ENCODE measurements at regions not wholly inside any gene's neighbourhood (a gene's known extent, or its start where the extent isn't known, plus 50 kb on each side); places are given as distances from the start of the nearest gene placed in this dataset.

GRCh38 chr4:11228530-11228929, 200.2 kb downstream of the HS3ST1 start:
- no peak overlapping the region for H3K9ac ChIP-seq (ENCODE audit: low read length)
- BruUV-seq (replicated peaks), result no TSS peak
- ChIA-PET CTCF (no interaction called here), RAD21 (ENCODE audit: low non-redundant PET in 1 of 2, low total read pairs in 2 of 2, uncharacterized antibody in 2 of 2, unreplicated experiment in 2 of 2) (no interaction called here), POLR2A (no interaction called here)
- no peaks in the 10 kb centered on the region for H3K9me3 ChIP-seq (ENCODE audit: control insufficient read depth in 1 of 2, insufficient read depth in 1 of 2, low read depth in 1 of 2, low read length in 2 of 2)
- H3K4me3 ChIP-seq (replicated peaks in 1 of 2; ENCODE audit: low read depth in 1 of 2, low read length in 2 of 2), result no peak overlapping the region
- no peaks in the 10 kb centered on the region for H3K36me3 ChIP-seq (ENCODE audit: control insufficient read depth in 1 of 2, insufficient read depth in 2 of 2, low read length in 2 of 2)
- H3K4me1 ChIP-seq (ENCODE audit: control insufficient read depth in 1 of 2, insufficient read depth in 2 of 2, low read length in 2 of 2), result peaks cover 0 to 4% of the 10 kb centered on the region in 2 experiments; a peak in 1 of 4 replicates
- TF ChIP-seq TCF7L2 (IDR thresholded peaks at IDR 0.05; ENCODE audit: borderline replicate concordance, extremely low read depth, insufficient read depth, insufficient read length), result no peak
- TF ChIP-seq SIN3A (IDR thresholded peaks at IDR 0.05; ENCODE audit: low read depth), result no peak
- no peak for TF ChIP-seq EZH2phosphoT487 (IDR thresholded peaks at IDR 0.05; ENCODE audit: borderline replicate concordance)
- no peak for TF ChIP-seq CEBPB (IDR thresholded peaks at IDR 0.05; ENCODE audit: low read depth)
- TF ChIP-seq EGR1 (IDR thresholded peaks at IDR 0.05; ENCODE audit: low read depth), result no peak
- TF ChIP-seq POLR2AphosphoS5 (IDR thresholded peaks at IDR 0.05; ENCODE audit: low read depth, low read length), result no peak
- no peak for TF ChIP-seq CBX3 (IDR thresholded peaks at IDR 0.05; ENCODE audit: low read depth)
- H4K20me1 ChIP-seq (ENCODE audit: insufficient read depth), result no peaks in the 10 kb centered on the region
- H3K79me2 ChIP-seq (ENCODE audit: insufficient read depth, low read length), result no peaks in the 10 kb centered on the region
- no peaks in the 10 kb centered on the region for H3K27me3 ChIP-seq (ENCODE audit: insufficient read depth, low read length)
- no peak overlapping the region for H2AFZ ChIP-seq (ENCODE audit: low read depth, low read length, poor library complexity, severe bottlenecking)
- H3K9me2 ChIP-seq (ENCODE audit: insufficient read depth), result no peaks in the 10 kb centered on the region
- no peak overlapping the region for H3K27ac ChIP-seq (ENCODE audit: low read depth, low read length)
- intact Hi-C loops (cut with micrococcal nuclease), result no loop called here
- no peak for DNase-seq (ENCODE audit: low read depth, low spot score)
- no peak for ATAC-seq
- H3K4me2 ChIP-seq (ENCODE audit: low read length), result no peak overlapping the region

GRCh38 chr4:11223311-11223710, 205.4 kb downstream of the HS3ST1 start:
- Histone ChIP-seq H2AFZ (ENCODE audit: low read depth, low read length, poor library complexity, severe bottlenecking) (no peak overlapping the region), H3K79me2 (ENCODE audit: insufficient read depth, low read length) (no peaks in the 10 kb centered on the region), H3K4me2 (ENCODE audit: low read length) (no peak overlapping the region), H3K36me3 (ENCODE audit: control insufficient read depth in 1 of 2, insufficient read depth in 2 of 2, low read length in 2 of 2) (no peaks in the 10 kb centered on the region), H3K9me2 (ENCODE audit: insufficient read depth) (no peaks in the 10 kb centered on the region), H4K20me1 (ENCODE audit: insufficient read depth) (no peaks in the 10 kb centered on the region), H3K4me3 (replicated peaks in 1 of 2; ENCODE audit: low read depth in 1 of 2, low read length in 2 of 2) (no peak overlapping the region), H3K4me1 (ENCODE audit: control insufficient read depth in 1 of 2, insufficient read depth in 2 of 2, low read length in 2 of 2) (no peaks in the 10 kb centered on the region), H3K27me3 (ENCODE audit: insufficient read depth, low read length) (no peaks in the 10 kb centered on the region), H3K9ac (ENCODE audit: low read length) (no peak overlapping the region), H3K9me3 (ENCODE audit: control insufficient read depth in 1 of 2, insufficient read depth in 1 of 2, low read depth in 1 of 2, low read length in 2 of 2) (no peaks in the 10 kb centered on the region), H3K27ac (ENCODE audit: low read depth, low read length) (no peak overlapping the region)
- ChIA-PET CTCF (no interaction called here), POLR2A (no interaction called here), RAD21 (ENCODE audit: low non-redundant PET in 1 of 2, low total read pairs in 2 of 2, uncharacterized antibody in 2 of 2, unreplicated experiment in 2 of 2) (interaction anchor here in 1 of 2 experiments (0.6 kb wide), 1 partner anchor 180 kb away, joined by 3 read pairs; no protein-coding TSS in a partner anchor)
- DNase-seq (ENCODE audit: low read depth, low spot score), result no peak
- no peak for ATAC-seq
- TF ChIP-seq EZH2 (IDR thresholded peaks at IDR 0.05) (no peak), POLR2AphosphoS5 (IDR thresholded peaks at IDR 0.05; ENCODE audit: low read depth, low read length) (no peak), CEBPB (IDR thresholded peaks at IDR 0.05; ENCODE audit: low read depth) (no peak), SRF (IDR thresholded peaks at IDR 0.05; ENCODE audit: low read depth) (no peak), CBX3 (IDR thresholded peaks at IDR 0.05; ENCODE audit: low read depth) (no peak), ATF3 (IDR thresholded peaks at IDR 0.05) (no peak), EZH2phosphoT487 (IDR thresholded peaks at IDR 0.05; ENCODE audit: borderline replicate concordance) (no peak), SIN3A (IDR thresholded peaks at IDR 0.05; ENCODE audit: low read depth) (no peak), ZFX (IDR thresholded peaks at IDR 0.05) (no peak), SP1 (IDR thresholded peaks at IDR 0.05; ENCODE audit: low read depth) (no peak), ELF1 (IDR thresholded peaks at IDR 0.05; ENCODE audit: borderline replicate concordance, low read depth) (no peak), ZNF274 (IDR thresholded peaks at IDR 0.05; ENCODE audit: low read depth, low read length) (no peak), TCF7L2 (IDR thresholded peaks at IDR 0.05; ENCODE audit: borderline replicate concordance, extremely low read depth, insufficient read depth, insufficient read length) (no peak), MAX (IDR thresholded peaks at IDR 0.05) (no peak)
- intact Hi-C loops (cut with micrococcal nuclease), result no loop called here
- BruUV-seq (replicated peaks), result no TSS peak
